Right lobe of liver (tissue), 4 donors: ENCODE measurements at regions not wholly inside any gene's neighbourhood (a gene's known extent, or its start where the extent isn't known, plus 50 kb on each side); places are given as distances from the start of the nearest gene placed in this dataset.

Experiments
- CTCF ChIP-seq, 4 donors: fragments of 200-600 bp in 3 of 4; fragments of 450-650 bp in 1 of 4; IDR thresholded peaks; one replicate each; pipeline versions ENCODE4 v1.5.1 to v1.8.0; 2016 to 2022; ENCODE audit warnings: antibody characterized with exemption in 4 of 4, mild to moderate bottlenecking in 2 of 4
- POLR2A ChIP-seq: fragments of 450-650 bp; IDR thresholded peaks from one replicate; pipeline ENCODE4 v1.6.1; 2017; ENCODE audit warnings: antibody characterized with exemption, mild to moderate bottlenecking
- donor health status: DM: no; HTN: no; CAD: no.
- donor health status: DM: no; HTN: no; CAD: no.
- donor health status: DM: no; HTN: yes; CAD: no.

- no peak for TF ChIP-seq CTCF (IDR thresholded peaks at IDR 0.05)
- TF ChIP-seq POLR2A, result no peak
Measured at GRCh38 chr9:87340391-87340790, 157.3 kb upstream of the DAPK1 start.
